HG03571 (cell line): ENCODE measurements at regions not wholly inside any gene's neighbourhood (a gene's known extent, or its start where the extent isn't known, plus 50 kb on each side); places are given as distances from the start of the nearest gene placed in this dataset.
"Not testable (repeated sequence)": the region's sequence is repeated elsewhere in the genome, so short reads cannot be mapped to it uniquely, and the experiment has no call there.

ENCODE experiments used
- ATAC-seq: cut with Tn5 transposase; IDR thresholded peaks from one replicate; pipeline ENCODE4 v1.9.1; 2021; ENCODE audit not compliant: unreplicated experiment

GRCh38 chr14:53412819-53413675 is 259.9 kb upstream of the DDHD1 start:
- no peak for ATAC-seq

- ATAC-seq: no peak
These were observed 258.0 kb upstream of the DDHD1 start for GRCh38 chr14:53411125-53411524.

- ATAC-seq: no peak
These were observed 256.8 kb upstream of the DDHD1 start for GRCh38 chr14:53409969-53410368.

- no peak for ATAC-seq
These were observed 256.2 kb upstream of the DDHD1 start for GRCh38 chr14:53409289-53409688.

GRCh38 chr14:53408175-53408879 is 255.2 kb upstream of the DDHD1 start:
- no peak for ATAC-seq

GRCh38 chr14:53406519-53406918 is 253.4 kb upstream of the DDHD1 start:
- no peak for ATAC-seq

GRCh38 chr14:53401646-53402045 is 248.5 kb upstream of the DDHD1 start:
- no peak for ATAC-seq

GRCh38 chr14:53399057-53399456 is 245.9 kb upstream of the DDHD1 start:
- no peak for ATAC-seq

GRCh38 chr14:53398616-53399015 is 245.5 kb upstream of the DDHD1 start:
- ATAC-seq: no peak

GRCh38 chr14:53395267-53395666 is 242.1 kb upstream of the DDHD1 start:
- not testable (repeated sequence) for ATAC-seq

GRCh38 chr14:53391631-53392285 is 238.6 kb upstream of the DDHD1 start:
- no peak for ATAC-seq

GRCh38 chr14:53391156-53391555 is 238.0 kb upstream of the DDHD1 start:
- ATAC-seq: no peak

- no peak for ATAC-seq
These were observed 236.9 kb upstream of the DDHD1 start for GRCh38 chr14:53390008-53390407.

- ATAC-seq: no peak
These were observed 236.1 kb upstream of the DDHD1 start for GRCh38 chr14:53389202-53389601.

- ATAC-seq: no peak
These were observed 233.2 kb upstream of the DDHD1 start for GRCh38 chr14:53386362-53386761.

GRCh38 chr14:53384536-53384935 is 231.4 kb upstream of the DDHD1 start:
- ATAC-seq: no peak

GRCh38 chr14:53384073-53384472 is 230.9 kb upstream of the DDHD1 start:
- ATAC-seq: no peak

GRCh38 chr14:53381895-53382294 is 228.8 kb upstream of the DDHD1 start:
- ATAC-seq: no peak

GRCh38 chr14:53380867-53381225 is 227.7 kb upstream of the DDHD1 start:
- no peak for ATAC-seq

- ATAC-seq: no peak
These were observed 227.1 kb upstream of the DDHD1 start for GRCh38 chr14:53380052-53380866.

GRCh38 chr14:53378142-53378541 is 225.0 kb upstream of the DDHD1 start:
- no peak for ATAC-seq
